GM04503 (cell line): ENCODE measurements at regions not wholly inside any gene's neighbourhood (a gene's known extent, or its start where the extent isn't known, plus 50 kb on each side); places are given as distances from the start of the nearest gene placed in this dataset.

Experiments used
- DNase-seq: peaks from one replicate; pipeline ENCODE4 v3.0.0-alpha.2; 2012; ENCODE audit warnings: low read depth

DNA sequence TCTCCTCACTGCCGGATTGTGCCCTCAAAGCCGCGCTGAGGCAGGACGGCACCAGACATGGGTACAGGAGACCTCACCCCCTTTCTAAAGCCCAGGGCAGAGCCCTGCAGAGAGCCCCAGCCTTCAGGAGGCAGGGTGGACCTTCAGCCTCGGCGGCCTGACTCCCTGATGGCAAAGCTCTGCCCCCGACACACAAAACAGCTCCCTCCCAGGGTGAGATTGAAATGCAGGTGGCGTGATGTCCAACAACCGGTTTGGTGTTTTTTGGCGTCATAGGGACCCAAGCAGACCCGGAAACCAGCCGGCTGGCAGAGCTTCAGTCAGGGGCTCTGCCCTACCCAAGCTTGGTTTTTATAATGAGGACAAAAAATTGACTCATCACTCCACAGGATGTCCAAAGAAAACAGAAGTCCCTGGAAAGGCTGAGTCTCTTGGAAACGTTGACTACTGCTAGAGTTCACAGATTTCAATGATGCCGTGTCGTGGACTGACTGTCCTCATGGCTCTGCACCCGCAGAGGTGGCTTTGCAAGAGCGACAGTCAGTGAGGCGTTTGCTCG lies 275.2 kb upstream of the IRX1 start:
- DNase-seq = peak; percentile 39

DNA sequence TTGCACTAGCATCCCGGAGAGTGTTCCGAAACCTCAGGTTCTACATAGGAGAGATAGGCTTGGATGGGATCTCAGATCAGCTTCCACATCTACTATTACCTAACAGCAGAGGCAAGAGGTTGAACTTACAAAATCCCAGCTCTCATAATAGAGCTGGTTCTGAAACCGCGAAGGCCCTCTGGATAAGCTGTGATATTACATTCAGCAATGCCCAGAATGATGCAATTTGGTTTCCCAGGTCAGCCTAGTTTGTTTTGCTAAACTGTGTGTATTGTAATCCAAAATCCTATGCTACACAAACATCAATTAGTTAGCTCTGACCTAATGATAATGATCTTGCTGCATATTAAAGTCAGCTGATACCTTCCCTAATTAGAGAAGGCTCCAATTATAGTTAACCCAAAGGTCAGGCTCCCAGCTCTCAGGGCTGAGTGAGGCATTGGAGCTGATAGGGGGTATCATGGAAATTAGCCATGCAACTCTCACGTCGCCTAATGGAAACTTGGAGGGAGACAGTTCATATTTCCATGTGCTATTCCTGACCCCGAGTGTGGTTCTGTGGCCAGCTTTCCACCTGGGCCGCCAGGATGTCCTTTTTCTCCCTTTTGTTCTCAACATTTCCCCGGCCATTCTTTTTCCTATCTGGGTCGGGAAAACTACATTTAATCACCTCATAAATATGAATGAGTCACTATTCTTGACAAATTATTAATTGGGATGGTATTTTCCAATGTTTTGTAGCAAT lies 278.4 kb upstream of the IRX1 start:
- DNase-seq = no peak

DNA sequence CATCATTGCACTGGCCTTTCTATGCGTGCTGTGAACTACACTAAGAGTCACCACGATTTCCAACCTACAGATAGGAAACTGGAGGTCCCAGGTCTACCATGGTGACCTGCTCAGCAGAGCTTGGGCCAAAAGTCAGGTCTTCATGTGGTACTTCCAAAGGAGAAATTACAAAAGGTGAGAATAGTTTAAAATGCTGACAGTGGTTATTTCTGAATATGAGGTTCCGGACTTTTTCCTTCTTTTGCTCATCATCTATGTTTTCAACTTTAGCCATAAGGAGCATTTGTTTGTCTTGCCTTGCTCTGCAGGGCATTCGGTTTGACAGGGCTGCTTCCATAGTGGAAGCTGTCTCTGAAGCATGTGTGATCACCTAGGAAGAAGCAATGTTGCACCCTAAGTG lies 282.1 kb upstream of the IRX1 start:
- no peak for DNase-seq

DNA sequence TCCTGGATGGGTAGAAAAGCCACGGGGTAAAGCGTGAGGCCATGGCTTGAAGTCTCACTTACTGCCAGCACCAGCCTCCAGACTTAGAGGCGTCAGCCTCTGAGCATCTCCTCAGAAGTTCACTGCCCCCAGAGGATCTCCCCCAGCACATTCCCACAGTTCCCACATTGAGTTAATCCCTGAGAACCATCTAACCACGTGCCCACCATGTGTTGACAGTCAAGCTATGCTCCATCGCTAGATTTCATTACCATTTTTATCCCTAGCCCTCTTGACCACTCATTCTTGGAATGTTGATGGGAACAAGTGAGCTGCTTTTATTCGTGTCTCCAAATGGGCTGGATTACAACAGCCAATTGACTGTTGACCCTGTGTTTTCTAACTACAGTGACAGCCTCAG lies 283.3 kb upstream of the IRX1 start:
- no peak for DNase-seq

DNA sequence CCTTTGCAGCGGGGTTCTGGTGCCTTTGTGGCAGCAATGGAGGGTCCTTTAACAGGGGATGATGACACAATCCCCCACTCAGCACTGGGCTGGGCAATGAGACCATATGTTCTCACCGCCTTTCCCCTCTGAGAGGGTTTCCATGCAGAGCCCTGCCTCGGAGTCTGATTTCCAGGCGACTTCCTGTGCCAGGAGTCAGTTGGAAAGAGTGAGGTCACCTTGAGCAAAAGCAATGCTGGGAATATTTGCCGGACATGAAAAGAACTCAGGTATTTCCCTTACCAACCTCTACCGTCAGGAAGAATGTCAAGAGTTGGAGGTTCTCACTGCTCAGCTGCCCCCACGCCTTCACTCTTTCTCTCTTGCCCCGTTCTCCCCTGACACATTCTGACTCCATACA lies 284.2 kb upstream of the IRX1 start:
- no peak for DNase-seq

DNA sequence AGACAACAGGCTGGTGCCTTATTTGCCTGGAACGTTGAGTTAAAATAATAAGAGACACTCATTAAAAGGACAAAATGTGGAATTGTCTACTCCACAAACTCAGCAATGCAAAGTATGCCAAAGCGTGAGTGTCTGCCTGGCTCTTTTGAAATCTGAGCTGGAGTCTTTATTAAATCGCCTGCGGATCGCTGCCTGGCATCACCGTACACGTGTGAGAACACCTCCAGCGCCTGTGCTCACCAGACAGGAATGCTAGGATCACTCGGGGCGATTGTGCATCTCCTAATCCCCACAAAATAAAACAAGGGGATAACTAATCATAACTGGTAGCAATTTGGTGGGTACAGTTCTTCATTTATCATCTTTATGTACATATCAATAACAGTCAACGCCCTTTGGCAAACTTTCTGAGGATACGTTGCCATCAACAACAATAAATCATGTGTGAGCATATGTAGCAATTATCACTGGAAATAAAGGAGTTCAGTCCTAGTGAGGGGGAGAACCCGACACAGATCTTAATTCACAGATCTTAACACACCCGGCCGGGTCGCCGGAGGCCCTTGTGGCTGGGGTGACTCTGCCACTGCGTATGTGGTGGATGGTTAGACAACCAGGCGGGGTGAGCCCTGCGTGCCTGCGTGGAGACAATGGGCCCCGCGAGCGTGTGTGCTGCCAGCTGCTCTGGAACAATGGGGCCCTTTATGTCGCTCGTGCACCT lies 284.9 kb upstream of the IRX1 start:
- DNase-seq = peak; percentile 57

DNA sequence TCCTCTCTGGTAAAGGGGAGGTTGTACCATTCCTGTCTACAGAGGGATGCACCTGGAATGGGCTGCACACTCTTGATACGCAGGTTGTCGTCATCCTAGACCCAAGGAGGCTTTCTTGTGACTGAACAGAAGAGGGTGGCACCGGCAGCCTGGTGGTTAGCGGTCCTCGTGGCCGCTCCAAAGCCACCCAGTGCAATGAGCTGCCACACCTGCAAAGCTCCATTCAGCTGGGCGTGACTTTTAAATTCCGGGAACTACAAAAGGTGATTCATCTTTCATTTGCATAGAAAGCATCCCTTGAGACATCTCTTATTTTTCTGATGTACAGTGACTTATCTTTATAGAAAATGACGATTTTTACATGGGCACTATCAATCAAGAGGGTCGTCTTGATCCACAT lies 286.1 kb upstream of the IRX1 start:
- no peak for DNase-seq

DNA sequence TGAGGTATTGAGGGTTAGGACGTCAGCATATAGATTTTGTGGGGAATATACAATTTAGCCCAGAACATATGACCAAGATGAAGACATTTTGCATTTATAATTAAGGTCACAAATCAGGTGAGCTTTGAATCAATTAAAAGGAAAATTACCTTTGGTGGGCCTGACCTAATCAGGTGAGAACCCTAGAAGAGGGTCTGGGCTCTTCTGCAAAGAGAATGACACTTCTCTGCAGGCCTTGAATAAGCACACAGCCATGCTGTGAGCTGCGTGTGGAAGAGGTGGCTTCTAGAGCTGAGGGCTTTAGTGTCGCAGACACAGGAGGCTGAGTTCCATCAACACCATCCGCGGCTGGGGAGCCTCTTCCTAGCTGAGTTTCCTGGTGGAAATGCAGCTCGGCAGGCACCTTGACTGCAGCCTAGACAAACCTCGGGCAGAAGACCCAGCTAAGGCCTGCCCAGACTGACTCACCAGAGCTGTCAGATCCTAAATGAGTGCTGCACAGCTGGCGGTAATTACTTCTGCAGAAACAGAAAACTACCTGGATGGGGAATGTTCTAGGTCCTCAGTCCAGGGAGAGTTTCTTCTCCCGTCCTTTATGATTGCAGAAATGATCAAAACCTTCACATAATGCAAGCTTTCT lies 287.5 kb upstream of the IRX1 start:
- no peak for DNase-seq

DNA sequence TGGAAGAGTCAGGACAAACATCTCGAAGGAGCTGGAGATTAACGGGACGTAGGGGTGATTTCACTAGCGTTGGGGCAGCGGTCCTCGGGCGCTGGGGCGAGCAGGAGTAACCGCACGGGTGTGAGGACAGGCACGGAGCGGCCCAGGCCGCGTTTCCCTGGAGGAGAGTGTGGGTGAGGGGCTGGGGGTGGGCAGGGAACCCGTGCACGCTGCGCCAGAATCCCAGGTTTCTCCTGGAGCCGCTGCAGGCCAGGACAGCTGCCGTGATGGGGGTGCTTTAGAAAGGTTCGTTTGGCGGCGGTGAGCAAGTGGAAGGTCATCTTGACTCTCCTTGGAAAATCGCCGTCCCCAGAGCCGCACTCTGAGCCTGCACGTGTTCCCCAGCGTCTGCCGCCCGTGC lies 290.2 kb upstream of the IRX1 start:
- no peak for DNase-seq

DNA sequence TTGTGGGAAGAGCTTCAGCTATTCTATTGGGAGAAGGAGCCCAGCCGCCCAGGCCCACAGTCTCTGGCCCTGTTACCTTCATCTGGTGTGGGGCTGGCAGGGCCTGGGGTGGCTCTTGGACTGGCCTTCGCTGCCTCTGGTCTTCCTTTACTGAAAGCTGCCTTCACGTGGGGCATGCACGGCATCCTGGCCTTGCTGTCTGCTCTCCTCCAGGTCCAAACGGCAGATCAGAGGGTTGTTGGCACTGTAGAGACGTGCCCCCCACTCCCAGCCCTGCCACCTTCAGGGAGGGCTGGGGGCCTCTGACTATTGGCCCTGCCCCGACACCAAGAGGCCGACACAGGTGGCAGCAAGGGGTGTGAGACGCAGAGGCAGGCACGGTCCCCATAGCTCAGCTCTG lies 291.3 kb upstream of the IRX1 start:
- no peak for DNase-seq

DNA sequence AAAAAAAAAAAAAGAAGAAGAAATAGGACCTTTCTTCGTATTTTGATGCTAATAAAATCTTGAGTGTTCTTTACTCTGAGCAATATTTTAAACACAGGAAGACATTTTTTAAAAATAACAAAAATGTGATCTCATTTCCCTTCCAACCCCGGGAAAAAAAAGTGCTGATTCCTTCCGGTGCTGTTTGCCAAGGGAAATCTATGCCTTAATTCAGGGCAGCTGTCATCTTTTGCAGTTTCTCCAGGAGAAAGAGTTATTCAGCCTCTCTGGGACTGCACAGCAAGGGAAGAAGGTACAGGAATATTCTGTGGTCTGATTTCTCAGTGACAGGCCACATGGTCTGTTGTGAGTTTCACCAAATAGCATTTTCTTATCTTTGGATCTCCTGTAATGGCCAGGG lies 291.9 kb upstream of the IRX1 start:
- no peak for DNase-seq

DNA sequence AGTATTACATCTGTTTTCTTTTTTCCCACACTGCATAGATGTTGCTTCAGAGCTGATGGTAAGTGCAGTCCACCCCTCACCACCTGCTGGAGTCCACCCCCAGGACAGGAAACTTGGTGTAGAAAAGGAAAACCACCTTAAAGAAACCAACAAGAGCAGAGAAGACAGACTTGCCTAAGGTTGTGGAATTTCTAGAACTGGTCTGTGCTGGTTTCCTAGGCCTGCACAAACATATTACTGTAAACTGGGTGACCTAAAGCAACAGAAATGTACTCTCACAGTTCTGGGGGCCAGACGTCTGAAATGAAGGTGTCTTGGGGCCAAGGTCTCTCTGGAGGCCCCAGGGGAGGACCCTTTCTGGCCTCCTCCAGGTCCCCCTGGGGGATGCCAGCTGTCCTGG lies 293.4 kb upstream of the IRX1 start:
- DNase-seq = no peak

DNA sequence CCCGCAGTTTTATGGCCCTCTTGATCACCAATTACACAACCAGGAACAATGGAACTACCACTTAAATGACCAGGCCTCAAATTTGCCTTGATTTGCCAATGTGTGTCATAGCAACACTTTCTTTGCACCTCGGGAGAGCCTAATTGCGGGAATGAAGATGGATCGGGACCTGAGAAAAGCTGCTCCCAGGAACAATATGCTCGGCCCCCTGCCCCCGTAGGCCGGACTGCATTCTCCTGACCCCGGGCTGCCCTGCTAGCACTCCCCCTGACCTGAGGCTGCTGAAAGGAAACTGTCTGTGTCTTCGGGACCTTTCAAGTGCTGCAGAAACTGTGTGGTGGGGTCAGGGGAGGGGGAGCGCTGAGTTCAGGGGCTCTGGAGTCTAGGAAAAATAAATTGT lies 294.3 kb upstream of the IRX1 start:
- DNase-seq = no peak

DNA sequence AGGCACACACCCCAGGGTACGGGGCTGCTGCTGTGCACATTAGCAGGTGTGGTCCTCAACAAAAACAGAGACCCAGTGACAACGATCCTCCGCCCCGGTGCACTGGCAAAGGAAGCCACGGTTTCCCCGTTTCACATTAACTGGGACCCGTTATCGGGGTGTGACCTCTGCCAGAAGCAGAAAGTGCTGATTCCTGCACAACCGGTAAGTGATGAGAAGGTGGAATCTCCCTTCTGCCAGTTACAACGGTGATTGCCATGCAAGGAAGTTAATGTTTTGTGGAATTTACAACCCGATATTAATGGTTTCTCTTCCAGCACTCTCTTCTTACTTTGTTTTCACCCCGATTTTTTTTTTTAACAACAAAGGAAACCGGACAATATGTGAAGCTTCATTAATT lies 294.9 kb upstream of the IRX1 start:
- no peak for DNase-seq

DNA sequence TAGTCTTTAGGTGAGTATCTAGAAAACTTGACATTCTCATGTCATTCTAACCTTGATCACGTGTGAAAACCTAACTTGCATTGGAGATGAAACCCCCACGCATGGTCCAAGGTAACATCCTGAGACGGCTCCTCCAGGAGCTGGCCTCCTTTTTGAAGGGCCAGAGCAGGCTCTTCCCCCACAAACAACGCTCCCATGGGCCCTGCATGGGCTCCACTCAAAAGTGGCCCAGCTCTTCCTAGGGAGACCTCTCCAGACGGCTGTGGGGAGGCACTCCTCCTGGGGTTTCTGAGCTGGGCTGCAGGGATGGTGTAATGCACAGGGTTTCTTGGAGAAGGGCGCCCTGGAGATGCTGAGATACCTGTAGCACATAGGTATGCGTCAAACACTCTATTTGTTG lies 296.2 kb upstream of the IRX1 start:
- no peak for DNase-seq

DNA sequence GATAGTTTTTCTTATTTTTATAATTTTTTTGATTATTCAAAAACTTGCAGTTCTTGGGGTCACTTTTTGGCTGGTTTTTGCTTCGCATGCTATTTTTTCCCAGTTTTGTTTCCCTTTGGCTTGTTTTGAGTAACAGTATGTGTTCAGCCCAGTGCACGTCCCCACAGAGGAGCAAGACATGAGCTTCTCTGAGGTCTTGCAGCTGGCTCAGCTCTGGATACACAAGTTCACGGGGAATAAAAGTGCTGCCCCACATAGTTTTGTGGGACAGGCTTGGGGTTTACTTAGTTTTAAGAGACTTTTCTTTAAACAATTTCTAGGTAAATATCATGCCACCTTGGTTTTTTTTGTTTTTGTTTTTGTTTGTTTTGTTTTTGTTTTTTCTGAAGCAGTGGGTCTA lies 297.8 kb upstream of the IRX1 start:
- no peak for DNase-seq

DNA sequence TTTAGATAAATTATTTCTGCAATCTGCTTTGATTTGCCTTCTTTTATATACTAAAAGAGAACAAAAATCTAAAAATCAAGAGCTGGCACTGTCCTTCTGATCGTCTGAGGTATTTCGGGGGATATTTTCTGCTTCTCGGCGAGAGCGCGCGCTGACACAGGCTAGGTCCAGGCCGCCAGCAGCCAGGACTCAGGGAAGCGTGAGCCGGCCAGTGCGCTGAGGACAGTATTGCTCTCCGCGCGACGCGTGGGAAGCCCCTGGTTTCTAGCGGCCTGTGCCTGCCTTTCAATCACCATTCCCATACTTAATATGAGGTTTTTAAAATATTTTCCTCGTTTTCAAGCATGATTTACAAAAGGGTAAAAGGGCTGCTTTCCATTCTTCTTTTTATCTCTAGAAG lies 307.3 kb upstream of the IRX1 start:
- no peak for DNase-seq

DNA sequence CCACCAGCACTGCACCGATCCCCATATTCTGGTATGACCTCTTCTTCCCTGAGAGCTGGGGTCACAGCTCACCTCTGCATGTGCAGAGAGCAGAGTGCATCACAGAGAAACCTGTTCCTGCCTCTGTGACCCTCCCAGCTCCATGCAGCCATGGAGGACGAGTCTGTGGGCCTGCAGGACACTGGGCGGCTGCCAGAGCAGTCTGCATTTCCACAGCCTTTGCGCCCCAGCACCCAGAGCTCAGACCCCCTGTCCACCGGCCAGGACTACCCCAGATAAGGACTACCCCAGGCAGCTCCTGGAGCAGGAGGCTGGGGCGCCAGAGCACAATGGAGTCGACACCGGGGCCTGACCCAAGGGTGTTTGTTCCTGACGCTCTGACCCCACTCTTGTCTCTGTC lies 308.1 kb upstream of the IRX1 start:
- no peak for DNase-seq

DNA sequence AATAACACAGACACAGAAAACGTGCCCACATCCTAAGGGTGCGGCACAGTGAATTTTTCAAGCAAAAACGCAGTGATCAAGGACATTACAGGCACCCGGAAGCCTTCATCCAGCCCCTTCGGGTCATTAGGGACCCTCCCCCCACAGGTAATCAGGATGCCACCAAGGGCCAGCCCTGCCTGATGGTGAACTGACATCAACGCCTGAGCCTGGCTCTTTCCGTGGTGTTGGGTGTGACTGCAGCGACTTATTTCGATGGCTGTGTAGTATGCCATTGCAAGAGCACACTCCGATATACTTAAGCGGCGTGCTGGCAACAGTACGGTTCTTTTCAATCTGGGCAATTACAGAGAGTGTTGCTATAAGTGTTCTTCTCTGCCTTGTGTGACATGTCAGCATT lies 310.0 kb upstream of the IRX1 start:
- DNase-seq = no peak

DNA sequence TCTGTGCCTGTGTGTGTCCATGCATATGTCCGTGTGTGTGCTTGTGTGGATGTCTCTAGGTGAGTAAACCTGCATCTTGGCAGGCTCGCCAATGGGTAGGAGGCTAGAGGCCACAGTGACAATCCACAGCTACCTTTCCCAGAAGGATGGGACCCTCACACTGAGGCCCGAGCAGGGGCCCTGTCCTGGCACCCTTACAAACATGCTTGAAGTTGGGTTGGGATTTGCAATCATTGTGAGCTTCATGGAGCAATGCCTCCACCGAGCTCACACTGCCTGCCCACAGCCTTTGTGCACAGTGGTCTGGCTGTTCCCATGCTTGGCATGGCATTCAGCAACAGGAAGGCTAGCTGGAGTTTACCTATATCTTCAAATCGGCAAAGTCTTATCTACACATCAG lies 311.1 kb upstream of the IRX1 start:
- no peak for DNase-seq

DNA sequence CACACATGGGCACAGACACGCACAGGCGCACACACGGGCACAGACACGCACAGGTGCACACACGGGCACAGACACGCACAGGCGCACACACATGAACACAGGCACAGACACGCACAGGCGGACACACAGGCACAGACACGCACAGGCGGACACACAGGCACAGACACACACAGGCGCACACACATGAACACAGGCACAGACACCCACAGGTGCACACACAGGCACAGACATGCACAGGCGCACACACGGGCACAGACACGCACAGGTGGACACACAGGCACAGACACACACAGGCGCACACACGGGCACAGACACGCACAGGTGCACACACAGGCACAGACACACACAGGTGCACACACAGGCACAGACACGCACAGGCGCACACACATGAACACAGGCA lies 312.8 kb upstream of the IRX1 start:
- no peak for DNase-seq

DNA sequence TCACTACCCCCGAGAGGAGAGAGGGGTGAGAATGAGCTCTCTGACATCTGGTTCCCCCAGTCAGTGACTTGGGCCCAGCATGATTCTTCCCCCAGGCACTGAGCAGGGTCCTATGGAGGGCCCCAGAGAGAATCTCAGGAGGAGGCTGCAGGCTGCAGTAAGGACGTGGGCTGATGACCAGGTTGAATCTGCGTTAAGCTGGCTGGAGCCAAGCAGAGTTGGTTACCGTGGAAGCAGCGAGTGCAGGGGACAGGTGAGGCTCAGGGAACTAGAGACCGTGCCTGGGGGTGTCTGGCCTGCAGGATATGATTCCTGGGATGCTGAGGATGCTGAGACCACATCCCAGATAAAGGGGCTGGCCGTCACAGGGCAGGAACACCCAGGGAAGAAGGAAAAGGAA lies 314.3 kb upstream of the IRX1 start:
- DNase-seq = no peak

DNA sequence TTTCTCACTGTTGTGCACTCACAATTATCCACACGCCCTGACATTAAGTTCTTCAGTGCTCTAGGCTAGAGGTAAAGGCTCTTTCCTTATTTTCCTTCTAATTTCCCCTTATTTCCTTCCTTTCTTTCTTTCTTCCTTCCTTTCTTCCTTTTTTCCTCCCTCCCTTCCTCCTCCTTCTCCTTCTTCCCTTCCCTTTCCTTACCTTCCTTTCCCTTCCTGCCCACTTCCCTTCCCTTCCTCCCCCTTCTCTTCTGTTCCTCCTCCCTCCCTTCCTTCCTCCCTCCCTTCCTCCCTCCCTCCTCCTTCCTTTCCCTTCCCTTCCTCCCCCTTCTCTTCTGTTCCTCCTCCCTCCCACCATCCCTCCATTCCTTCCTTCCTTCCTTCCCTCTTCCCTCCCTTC lies 317.0 kb upstream of the IRX1 start:
- DNase-seq = no peak
